Body of pancreas (tissue), 4 donors: ENCODE measurements at regions not wholly inside any gene's neighbourhood (a gene's known extent, or its start where the extent isn't known, plus 50 kb on each side); places are given as distances from the start of the nearest gene placed in this dataset.

Experiments
- ATAC-seq: fragments of 150-250 bp; one replicate; pipeline ENCODE4 v1.9.1; 2016
- DNase-seq, 4 donors: peaks; one replicate each; pipeline ENCODE4 v3.0.0-alpha.2; 2019
- H3K27ac ChIP-seq, 4 donors: fragments of 200-600 bp; sonication (generic); 1 replicate in 3 of 4; 2 replicates in 1 of 4; pipeline versions ENCODE4 v1.5.1 to v1.6.1; 2016 to 2019; ENCODE audit warnings: mild to moderate bottlenecking in 1 of 4, mixed read lengths in 1 of 4, moderate library complexity in 1 of 4
- H3K27me3 ChIP-seq, 2 donors: fragments of 200-600 bp; sonication (generic); one replicate each; pipeline ENCODE4 v1.6.0; 2016; ENCODE audit warnings: mild to moderate bottlenecking in 1 of 2
- H3K36me3 ChIP-seq, 2 donors: fragments of 200-600 bp; sonication (generic); replicated peaks in 1 of 2; 2 replicates each; pipeline ENCODE4 v1.5.1; 2016; ENCODE audit warnings: low read depth in 2 of 2; ENCODE audit not compliant: insufficient read depth in 1 of 2
- H3K4me1 ChIP-seq: fragments of 200-600 bp; sonication (generic); one replicate; pipeline ENCODE4 v1.6.0; 2016
- H3K4me3 ChIP-seq, 2 donors: fragments of 200-600 bp; sonication (generic); 1 replicate in 1 of 2; 2 replicates in 1 of 2; pipeline ENCODE4 v1.5.1; 2016 to 2019
- H3K9me3 ChIP-seq, 3 donors: fragments of 200-600 bp; sonication (generic); 1 replicate in 2 of 3; 2 replicates in 1 of 3; pipeline ENCODE4 v1.5.1; 2016
- POLR2A ChIP-seq, 3 donors: fragments of 450-650 bp; IDR thresholded peaks; one replicate each; pipeline ENCODE4 v1.6.1; 2016; ENCODE audit warnings: antibody characterized with exemption in 3 of 3, mild to moderate bottlenecking in 2 of 3
- WGBS, 2 donors: methylation state at CpG; one replicate each; pipeline ENCODE4 v1.1.5; 2017; 5-methylcytosine and 5-hydroxymethylcytosine counted together
- intact Hi-C: fragments of 100-400 bp; cut with DNase I; formaldehyde crosslinking; loops from one replicate; pipeline ENCODE4 v1.15.1; 2023
- TF ChIP-seq, protein P1 (sequence below), 7 experiments: fragments of 450-650 bp in 4 of 7; fragments of 200-600 bp in 3 of 7; sonication (generic) in 3 of 7; IDR thresholded peaks; one replicate each; pipeline ENCODE4 v1.5.1; 2016 to 2019; ENCODE audit warnings: antibody characterized with exemption in 7 of 7

DNA sequence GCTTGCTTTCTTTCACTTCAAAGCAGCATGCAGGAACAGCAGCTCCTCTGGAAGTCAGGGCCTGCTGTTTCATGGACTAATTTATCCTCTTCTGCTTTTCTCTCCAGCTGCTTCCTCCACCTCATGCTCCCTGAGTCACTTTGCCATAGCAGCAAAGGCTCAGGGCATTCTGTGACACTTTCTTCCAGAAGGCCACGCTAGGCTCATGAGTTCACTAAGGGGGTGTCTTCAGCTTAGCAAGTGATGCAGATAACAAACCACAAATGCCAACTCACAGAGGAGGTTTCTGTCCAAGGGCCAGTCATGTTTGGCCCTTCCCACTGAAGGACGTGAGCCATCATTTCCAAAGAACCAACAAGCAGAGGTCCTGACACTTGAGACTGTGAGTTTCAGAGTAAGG is 200.2 kb downstream of the ADGRA3 start:
- no peak overlapping the region for H3K4me3 ChIP-seq
- H3K27ac ChIP-seq, result no peak overlapping the region
- DNase-seq (no peak), ATAC-seq (no peak)
- H3K9me3 ChIP-seq, result no peaks in the 10 kb centered on the region
- intact Hi-C loops, result no loop called here
- H3K36me3 ChIP-seq, result no peaks in the 10 kb centered on the region
- no peak for TF ChIP-seq POLR2A (IDR thresholded peaks at IDR 0.05)
- TF ChIP-seq, protein P1, sequence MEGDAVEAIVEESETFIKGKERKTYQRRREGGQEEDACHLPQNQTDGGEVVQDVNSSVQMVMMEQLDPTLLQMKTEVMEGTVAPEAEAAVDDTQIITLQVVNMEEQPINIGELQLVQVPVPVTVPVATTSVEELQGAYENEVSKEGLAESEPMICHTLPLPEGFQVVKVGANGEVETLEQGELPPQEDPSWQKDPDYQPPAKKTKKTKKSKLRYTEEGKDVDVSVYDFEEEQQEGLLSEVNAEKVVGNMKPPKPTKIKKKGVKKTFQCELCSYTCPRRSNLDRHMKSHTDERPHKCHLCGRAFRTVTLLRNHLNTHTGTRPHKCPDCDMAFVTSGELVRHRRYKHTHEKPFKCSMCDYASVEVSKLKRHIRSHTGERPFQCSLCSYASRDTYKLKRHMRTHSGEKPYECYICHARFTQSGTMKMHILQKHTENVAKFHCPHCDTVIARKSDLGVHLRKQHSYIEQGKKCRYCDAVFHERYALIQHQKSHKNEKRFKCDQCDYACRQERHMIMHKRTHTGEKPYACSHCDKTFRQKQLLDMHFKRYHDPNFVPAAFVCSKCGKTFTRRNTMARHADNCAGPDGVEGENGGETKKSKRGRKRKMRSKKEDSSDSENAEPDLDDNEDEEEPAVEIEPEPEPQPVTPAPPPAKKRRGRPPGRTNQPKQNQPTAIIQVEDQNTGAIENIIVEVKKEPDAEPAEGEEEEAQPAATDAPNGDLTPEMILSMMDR (IDR thresholded peaks at IDR 0.05), result no peak
- H3K27me3 ChIP-seq, result no peaks in the 10 kb centered on the region
- 67 to 72% methylated on average over 2 of the region's 2 CpGs for WGBS, 2 donors
- no peaks in the 10 kb centered on the region for H3K4me1 ChIP-seq

DNA sequence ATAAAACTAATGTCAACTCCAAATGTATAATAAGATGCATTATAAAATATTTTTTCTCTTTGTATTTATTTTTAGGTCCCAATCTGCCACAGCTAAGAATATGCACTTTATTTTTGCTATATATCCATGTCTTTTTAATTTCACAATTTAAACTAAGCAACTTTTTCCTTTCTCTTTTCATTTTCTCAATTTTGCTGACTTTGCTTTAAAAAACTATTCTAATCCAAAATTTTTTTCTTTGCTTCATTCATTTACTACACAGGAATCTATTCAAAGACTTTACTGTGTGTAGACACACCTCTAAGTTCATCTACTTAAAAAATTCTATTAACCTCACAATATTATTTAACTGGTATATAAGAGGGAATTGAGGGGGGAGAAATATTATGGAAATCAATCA is 201.9 kb downstream of the ADGRA3 start:
- no peak for DNase-seq
- TF ChIP-seq, protein P1 (IDR thresholded peaks at IDR 0.05), result no peak
- no peak for TF ChIP-seq POLR2A (IDR thresholded peaks at IDR 0.05)
- no peak overlapping the region for H3K27ac ChIP-seq
- intact Hi-C loops, result no loop called here
- ATAC-seq, result no peak
- H3K9me3 ChIP-seq, result no peaks in the 10 kb centered on the region
- no peaks in the 10 kb centered on the region for H3K4me1 ChIP-seq
- H3K4me3 ChIP-seq, result no peak overlapping the region
- no peaks in the 10 kb centered on the region for H3K27me3 ChIP-seq
- H3K36me3 ChIP-seq, result no peaks in the 10 kb centered on the region

DNA sequence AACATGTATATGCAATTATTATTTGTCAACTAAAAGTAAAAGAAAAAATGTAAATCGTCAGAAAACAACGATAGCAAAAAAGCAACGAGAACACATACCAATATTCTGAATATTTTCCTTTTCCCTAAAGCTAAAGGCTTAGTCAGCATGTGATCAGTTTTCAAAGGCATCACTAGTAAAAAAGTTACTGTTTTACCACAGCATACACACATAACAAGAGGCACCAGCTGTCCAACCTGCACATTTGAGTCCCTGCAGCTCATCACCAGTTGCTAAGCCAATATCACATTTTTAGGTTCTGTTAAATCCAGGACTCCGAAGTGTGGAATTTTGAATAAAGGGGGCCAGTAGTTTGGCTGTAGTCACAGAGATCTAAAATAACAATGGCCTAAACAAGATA is 203.8 kb downstream of the ADGRA3 start:
- 79% methylated on average over 4 of the region's 4 CpGs for WGBS, 2 donors

DNA sequence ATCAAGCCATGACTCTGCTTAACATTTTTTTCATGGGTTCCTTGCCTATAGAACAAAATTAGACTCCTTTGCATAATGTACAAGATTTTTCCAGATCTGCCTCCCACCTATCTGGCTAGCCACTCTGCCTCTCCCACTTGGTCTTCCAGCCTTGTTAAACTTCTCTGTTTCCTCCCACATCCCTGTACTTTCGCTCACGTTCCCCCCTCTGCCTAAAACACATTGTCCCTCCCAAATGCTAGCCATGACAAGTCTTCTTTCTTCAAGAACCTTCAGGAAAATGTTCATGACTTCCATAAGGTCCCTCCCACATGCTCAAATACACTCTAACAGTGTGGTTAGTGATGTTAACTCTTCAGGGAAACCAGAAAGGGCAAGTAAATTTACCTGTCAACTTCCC is 214.6 kb downstream of the ADGRA3 start:
- Histone ChIP-seq H3K27me3 (no peaks in the 10 kb centered on the region), H3K4me1 (peaks cover 8% of the 10 kb centered on the region), H3K9me3 (peaks cover 0 to 16% (median 0%) of the 10 kb centered on the region in 3 donors), H3K36me3 (no peaks in the 10 kb centered on the region), H3K4me3 (no peak overlapping the region), H3K27ac (no peak overlapping the region)
- 70 to 74% methylated on average over 2 of the region's 2 CpGs for WGBS, 2 donors
- TF ChIP-seq, protein P1 (IDR thresholded peaks at IDR 0.05), result no peak
- no peak for TF ChIP-seq POLR2A (IDR thresholded peaks at IDR 0.05)
- intact Hi-C loops, result no loop called here
- DNase-seq, result no peak
- no peak for ATAC-seq

More for the DNA sequence above, 203.8 kb downstream of the ADGRA3 start:
- no peaks in the 10 kb centered on the region for H3K36me3 ChIP-seq
- H3K4me3 ChIP-seq, result no peak overlapping the region
- H3K27me3 ChIP-seq, result no peaks in the 10 kb centered on the region
- no peak for TF ChIP-seq POLR2A (IDR thresholded peaks at IDR 0.05)
- TF ChIP-seq, protein P1 (IDR thresholded peaks at IDR 0.05), result no peak
- no peaks in the 10 kb centered on the region for H3K4me1 ChIP-seq
- intact Hi-C loops, result no loop called here
- no peak for ATAC-seq
- no peak overlapping the region for H3K27ac ChIP-seq
- no peak for DNase-seq
- H3K9me3 ChIP-seq, result no peaks in the 10 kb centered on the region

DNA sequence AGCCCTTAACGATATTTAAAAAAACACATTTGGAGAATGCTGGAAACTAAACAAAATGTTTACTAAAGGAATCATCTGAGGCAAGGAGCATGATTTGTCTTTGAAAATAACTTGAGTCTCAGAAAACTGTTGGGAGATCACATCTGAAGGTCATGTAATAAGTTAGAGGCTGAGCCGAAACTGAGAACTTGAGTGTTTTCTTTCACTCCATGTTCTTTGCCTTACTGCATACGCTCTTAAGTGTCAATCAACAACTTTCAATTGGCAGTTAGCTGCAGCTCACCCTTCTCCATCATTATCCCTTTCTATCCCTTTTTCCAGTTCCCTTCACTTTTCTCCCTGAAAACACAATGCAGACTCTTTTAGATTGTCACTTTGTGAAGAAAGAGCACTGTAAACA is 216.2 kb downstream of the ADGRA3 start:
- no peak for DNase-seq
- Histone ChIP-seq H3K36me3 (no peaks in the 10 kb centered on the region), H3K27ac (no peak overlapping the region), H3K4me3 (no peak overlapping the region), H3K27me3 (no peaks in the 10 kb centered on the region), H3K4me1 (peaks cover 8% of the 10 kb centered on the region), H3K9me3 (peaks cover 0 to 16% (median 0%) of the 10 kb centered on the region in 3 donors)
- WGBS, 2 donors, result 16 to 21% methylated on average over 3 of the region's 3 CpGs
- intact Hi-C loops, result no loop called here
- TF ChIP-seq, protein P1 (IDR thresholded peaks at IDR 0.05), result no peak
- TF ChIP-seq POLR2A (IDR thresholded peaks at IDR 0.05), result no peak
- ATAC-seq, result no peak
